GM18873 (cell line): ENCODE measurements at regions not wholly inside any gene's neighbourhood (a gene's known extent, or its start where the extent isn't known, plus 50 kb on each side); places are given as distances from the start of the nearest gene placed in this dataset.

Experiments used
- ATAC-seq: cut with Tn5 transposase; IDR thresholded peaks from one replicate; pipeline ENCODE4 v1.9.1; 2021; ENCODE audit warnings: mild to moderate bottlenecking, moderate library complexity, moderate number of reproducible peaks; ENCODE audit not compliant: unreplicated experiment, low FRiP score

- ATAC-seq: no peak
Observed at GRCh38 chr5:116389601-116390000, 185.0 kb downstream of the SEMA6A start.

- no peak for ATAC-seq
Observed at GRCh38 chr5:116388564-116389258, 185.9 kb downstream of the SEMA6A start.

- no peak for ATAC-seq
Observed at GRCh38 chr5:116387738-116388137, 186.9 kb downstream of the SEMA6A start.

- ATAC-seq: no peak
Observed at GRCh38 chr5:116386633-116387032, 188.0 kb downstream of the SEMA6A start.

GRCh38 chr5:116382874-116383266 is 191.8 kb downstream of the SEMA6A start:
- ATAC-seq: no peak

- ATAC-seq: no peak
Observed at GRCh38 chr5:116382032-116382873, 192.4 kb downstream of the SEMA6A start.

GRCh38 chr5:116381201-116381600 is 193.4 kb downstream of the SEMA6A start:
- ATAC-seq: no peak

DNA sequence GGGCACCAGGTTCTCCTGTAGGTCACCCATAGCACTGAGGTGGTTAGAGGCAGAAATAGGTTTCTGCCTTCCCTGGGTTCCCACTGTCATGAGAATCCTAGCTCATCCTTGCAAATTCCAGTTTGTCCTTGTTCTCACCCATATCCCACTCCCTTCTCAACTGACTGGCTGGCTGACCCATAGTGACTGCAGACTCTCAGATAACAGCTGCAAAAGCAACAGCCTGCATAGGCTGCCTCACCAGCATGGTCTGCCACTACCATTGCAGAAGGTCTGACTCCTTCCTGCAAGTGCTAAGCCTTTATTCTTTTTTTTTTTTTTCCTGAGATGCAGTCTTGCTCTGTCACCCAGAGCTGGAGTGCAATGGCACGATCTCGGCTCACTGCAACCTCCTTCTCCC is 194.0 kb downstream of the SEMA6A start:
- no peak for ATAC-seq

GRCh38 chr5:116379306-116379705 is 195.3 kb downstream of the SEMA6A start:
- ATAC-seq: no peak

GRCh38 chr5:116378777-116379121 is 195.9 kb downstream of the SEMA6A start:
- no peak for ATAC-seq

DNA sequence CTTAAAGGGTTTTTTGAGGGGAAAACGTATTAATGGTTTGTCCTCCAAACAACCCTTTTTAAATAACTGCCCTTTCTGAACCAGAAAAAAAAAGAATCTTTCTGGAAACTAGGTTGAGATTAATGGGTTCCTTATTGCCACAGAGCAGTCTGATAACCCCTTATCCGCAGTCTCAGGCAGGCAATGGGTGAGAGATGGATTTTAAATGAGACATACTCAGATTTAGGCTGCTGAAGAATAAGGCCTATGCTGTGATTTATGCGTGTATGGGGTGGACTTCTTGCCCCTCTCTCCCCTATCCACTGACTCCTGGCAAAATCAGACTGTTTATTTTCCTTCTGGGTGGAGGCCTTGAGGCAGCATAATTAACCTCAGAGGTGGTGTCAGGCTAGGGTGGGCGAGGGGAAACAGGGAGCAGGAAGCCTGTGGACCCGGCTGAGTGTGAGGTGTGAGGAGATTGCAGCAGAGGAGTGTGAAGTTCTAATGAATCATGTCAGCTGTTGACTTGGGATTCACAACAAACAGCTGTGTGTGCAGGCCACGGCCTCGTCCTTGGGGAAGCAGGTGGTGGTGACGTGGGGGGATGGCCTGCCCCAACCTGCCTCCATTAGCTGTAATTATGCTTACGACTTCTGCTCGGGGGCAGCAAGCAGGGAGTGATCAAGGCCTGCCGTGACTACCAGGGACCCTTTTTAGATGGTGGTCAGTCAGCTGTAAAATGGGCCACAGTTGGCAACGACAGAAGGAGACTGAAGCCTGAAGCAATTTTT is 196.4 kb downstream of the SEMA6A start:
- no peak for ATAC-seq

DNA sequence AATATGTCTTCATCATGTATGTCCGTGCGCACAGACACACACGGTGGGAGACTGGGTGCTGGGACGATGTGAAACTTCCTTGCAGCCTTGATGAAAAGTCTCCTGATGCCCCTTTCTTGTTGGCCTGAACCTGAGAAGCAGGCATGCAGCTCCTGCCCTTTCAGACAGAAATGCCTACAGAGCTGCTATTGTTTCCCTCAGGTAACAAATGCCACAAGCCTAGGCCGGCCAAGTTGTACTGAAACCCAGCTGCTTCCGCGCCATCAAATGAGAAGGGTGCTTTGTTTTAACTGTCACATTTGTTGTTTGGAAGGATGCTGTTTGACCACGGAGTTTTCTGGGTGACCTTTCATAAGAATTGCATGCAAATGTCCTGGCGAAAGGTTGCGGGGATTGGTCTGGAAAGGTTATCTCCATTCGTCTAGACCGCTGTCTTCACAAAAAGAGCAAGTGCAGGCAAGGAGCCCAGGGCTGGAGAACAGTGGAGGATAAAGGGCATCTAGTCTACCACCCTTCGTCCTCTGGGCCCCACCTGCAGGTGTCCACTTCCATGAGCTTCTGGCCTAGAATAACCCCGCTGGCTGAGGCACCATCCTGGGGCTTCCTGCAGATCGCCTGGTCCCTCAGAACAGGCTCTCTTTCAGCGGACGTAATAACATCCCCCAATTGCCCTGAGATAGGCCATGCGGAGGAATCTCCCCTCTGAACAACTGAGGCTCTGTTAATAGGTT is 197.2 kb downstream of the SEMA6A start:
- ATAC-seq: no peak

DNA sequence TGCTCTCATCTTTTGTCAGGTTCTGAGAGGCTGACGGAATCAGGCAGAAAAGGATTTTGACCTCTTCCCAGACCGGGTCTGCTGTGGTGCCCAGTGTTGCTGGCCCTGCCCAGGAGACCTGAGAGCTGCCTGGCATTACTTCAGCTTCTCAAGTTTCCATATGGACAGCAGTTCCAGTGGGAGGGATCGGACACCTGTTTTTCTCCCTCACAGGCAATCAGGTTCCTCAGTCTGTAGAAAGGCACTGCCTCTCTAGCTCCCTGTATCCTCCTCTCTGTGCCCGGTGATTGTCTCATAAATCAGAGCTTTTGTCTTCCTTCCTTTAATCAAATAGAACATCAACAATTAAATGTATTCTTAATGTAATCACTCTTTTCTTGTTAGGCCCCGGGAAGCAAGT is 198.7 kb downstream of the SEMA6A start:
- no peak for ATAC-seq

- peak; percentile 74 for ATAC-seq
Observed at GRCh38 chr5:116374434-116374852, 200.2 kb downstream of the SEMA6A start.

DNA sequence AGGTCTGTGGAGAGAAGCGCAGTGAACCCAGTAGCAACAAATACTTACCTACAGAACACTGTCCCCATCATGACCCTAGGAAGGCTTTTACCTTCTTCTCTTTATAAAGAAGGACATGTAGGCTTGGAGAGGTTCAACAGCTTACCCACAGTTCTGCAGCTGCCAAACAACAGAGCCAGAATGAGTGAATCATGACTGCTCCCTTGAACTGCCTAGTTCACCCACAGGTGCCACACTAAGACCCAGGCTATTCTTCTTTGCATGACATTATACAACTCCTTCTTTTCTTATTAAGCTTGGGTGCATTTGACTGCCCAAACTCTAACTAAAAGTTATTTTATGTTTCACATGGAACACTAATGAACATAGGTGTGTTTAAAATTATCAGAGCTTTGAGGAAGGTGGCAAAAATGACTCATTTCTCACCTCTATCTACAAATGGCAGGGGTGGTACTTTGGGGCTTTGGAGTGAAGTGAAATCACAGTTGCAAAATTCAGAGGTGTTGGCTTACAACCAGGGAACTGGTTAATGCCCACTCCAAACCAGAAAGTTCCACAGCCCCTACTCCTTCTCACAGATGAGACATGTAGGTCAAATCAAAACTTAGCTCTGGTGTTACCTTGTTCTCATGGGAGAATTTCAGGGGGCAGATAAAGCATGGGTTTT is 201.6 kb downstream of the SEMA6A start:
- ATAC-seq: no peak

DNA sequence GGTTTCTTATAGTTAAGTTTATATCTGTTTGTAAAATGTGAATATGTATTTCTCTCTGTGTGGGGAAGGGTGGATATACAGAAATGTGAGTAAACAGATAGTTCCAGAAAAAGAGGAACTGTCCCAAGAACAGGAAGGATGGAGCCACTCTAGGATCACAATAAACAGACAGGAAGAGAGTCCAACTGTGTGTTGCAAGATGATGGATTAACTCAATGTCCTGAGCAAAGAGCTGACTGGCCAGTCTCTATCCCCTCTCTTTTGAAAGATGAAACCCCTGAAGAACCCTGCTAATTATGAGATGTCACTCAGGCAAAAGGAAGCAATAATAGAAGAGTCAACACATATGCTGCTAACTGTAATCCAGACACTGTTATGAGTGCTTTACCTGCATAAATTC is 202.7 kb downstream of the SEMA6A start:
- ATAC-seq: no peak

DNA sequence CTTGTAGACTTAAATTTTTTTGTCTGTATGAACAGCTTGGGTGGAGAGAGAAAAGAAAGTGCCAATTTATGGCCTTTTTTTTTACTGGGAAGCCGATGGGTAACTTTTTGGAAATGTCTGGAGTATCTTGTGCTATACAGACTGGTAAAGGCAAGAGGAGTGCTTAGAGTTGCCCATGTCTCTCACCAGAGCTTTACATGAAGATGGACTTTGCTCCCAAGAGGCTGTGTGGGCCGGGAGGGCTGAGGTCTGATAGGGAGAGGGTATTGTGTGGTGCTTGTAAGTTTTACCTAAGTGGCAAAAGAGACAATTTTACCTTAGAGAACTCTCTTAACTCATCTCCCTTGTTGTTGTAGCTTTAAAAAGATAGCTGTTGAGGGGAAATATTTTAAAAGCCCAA is 203.2 kb downstream of the SEMA6A start:
- no peak for ATAC-seq

GRCh38 chr5:116370886-116371285 is 203.7 kb downstream of the SEMA6A start:
- no peak for ATAC-seq

- no peak for ATAC-seq
Observed at GRCh38 chr5:116370149-116370548, 204.5 kb downstream of the SEMA6A start.

DNA sequence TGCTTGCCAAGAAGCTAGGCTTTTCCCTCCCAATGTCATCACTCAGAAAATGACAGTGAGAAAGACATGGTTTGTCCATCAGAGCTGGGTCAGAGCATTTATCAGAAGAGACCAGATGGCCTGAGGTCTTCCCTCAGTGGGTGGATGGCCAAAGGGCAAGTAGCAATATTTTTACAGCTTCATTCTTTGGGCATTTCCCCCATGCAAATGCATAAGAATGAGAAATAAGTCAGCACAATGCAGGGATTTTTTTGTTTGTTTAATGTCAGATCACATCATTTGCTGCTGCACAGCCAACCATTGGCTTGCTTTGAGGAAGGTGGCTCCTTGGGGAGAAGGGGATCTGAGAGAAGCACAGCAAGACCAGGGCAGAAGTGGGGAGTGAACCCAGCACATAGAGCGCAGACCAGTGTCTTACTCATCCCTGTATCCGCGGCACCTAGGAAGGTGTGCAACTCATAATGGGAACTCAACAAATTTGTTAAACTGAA is 209.6 kb downstream of the SEMA6A start:
- ATAC-seq: peak; percentile 90
